B cell (primary cell): ENCODE measurements at regions not wholly inside any gene's neighbourhood (a gene's known extent, or its start where the extent isn't known, plus 50 kb on each side); places are given as distances from the start of the nearest gene placed in this dataset.

ENCODE experiments used
- ATAC-seq: fragments of 200-7000 bp; cut with Tn5 transposase; one replicate; pipeline ENCODE4 v1.10.0; 2021; ENCODE audit warnings: low read depth, mild to moderate bottlenecking, moderate number of reproducible peaks, moderate library complexity
- CTCF ChIA-PET: fragments of 350-600 bp; sonication (Branson Sonifier 250); formaldehyde crosslinking; loops from one replicate; lab custom pipeline; 2021; ENCODE audit warnings: antibody characterized with exemption, inconsistent platforms; lab: Charles Lee
- POLR2A ChIA-PET: fragments of 350-600 bp; sonication (Branson Sonifier 250); formaldehyde crosslinking; loops from one replicate; lab custom pipeline; 2021; ENCODE audit warnings: antibody characterized with exemption; lab: Charles Lee
- DNase-seq: peaks from one replicate; pipeline ENCODE4 v3.0.0; 2013
- H2AFZ ChIP-seq: 2 replicates; pipeline ENCODE4 v1.6.1; 2012; ENCODE audit warnings: mild to moderate bottlenecking, low read depth, low read length; ENCODE audit not compliant: insufficient read depth, poor library complexity, severe bottlenecking
- H3K27ac ChIP-seq, 2 donors: 1 replicate in 1 of 2; 2 replicates in 1 of 2; pipeline ENCODE4 v1.5.1; 2012 to 2013; ENCODE audit warnings: low read length in 2 of 2, mild to moderate bottlenecking in 2 of 2, moderate library complexity in 1 of 2
- H3K27me3 ChIP-seq, 4 experiments: fragments of 200-600 bp in 1 of 4; sonication (generic) in 1 of 4; replicated peaks in 1 of 4; 1 replicate in 2 of 4; 2 replicates in 2 of 4; pipeline versions ENCODE4 v1.6.1 to v1.7.0; 2013 to 2016; ENCODE audit warnings: low read length in 3 of 4, mild to moderate bottlenecking in 2 of 4, mixed read lengths in 1 of 4, moderate library complexity in 1 of 4; ENCODE audit not compliant: insufficient read depth in 4 of 4, control insufficient read depth in 3 of 4; ENCODE audit errors: control extremely low read depth in 1 of 4
- H3K36me3 ChIP-seq, 2 experiments: replicated peaks in 1 of 2; 1 replicate in 1 of 2; 2 replicates in 1 of 2; pipeline versions ENCODE4 v1.6.1 to v1.7.1; 2013; ENCODE audit warnings: low read length in 1 of 2; ENCODE audit not compliant: insufficient read depth in 2 of 2, control insufficient read depth in 1 of 2; ENCODE audit errors: control extremely low read depth in 1 of 2, extremely low read depth in 1 of 2
- H3K4me1 ChIP-seq, 2 donors: fragments of 200-600 bp in 1 of 2; sonication (generic) in 1 of 2; 1 replicate in 1 of 2; 2 replicates in 1 of 2; pipeline versions ENCODE4 v1.5.1 to v1.6.1; 2013 to 2017; ENCODE audit warnings: low read length in 2 of 2; ENCODE audit not compliant: control insufficient read depth in 2 of 2, insufficient read depth in 2 of 2
- H3K4me2 ChIP-seq: replicated peaks from 2 replicates; pipeline ENCODE3; 2012; ENCODE audit warnings: mild to moderate bottlenecking, low read depth, low read length; ENCODE audit not compliant: poor library complexity, severe bottlenecking
- H3K4me3 ChIP-seq, 5 experiments: fragments of 200-600 bp in 1 of 5; sonication (generic) in 1 of 5; 1 replicate in 3 of 5; 2 replicates in 2 of 5; pipeline versions ENCODE4 v1.5.1 to v1.7.0; 2011 to 2016; ENCODE audit warnings: low read length in 4 of 5, mild to moderate bottlenecking in 4 of 5, low read depth in 2 of 5, control low read depth in 1 of 5, moderate library complexity in 1 of 5; ENCODE audit not compliant: insufficient read depth in 1 of 5; ENCODE audit errors: control extremely low read depth in 1 of 5, extremely low read depth in 1 of 5
- H3K79me2 ChIP-seq: fragments of 200-600 bp; sonication (generic); one replicate; pipeline ENCODE4 v1.6.0; 2016; ENCODE audit warnings: low read length; ENCODE audit not compliant: control insufficient read depth, insufficient read depth
- H3K9ac ChIP-seq: fragments of 200-600 bp; sonication (generic); 2 replicates; pipeline ENCODE4 v1.6.1; 2017; ENCODE audit warnings: mild to moderate bottlenecking, low read length, moderate library complexity
- H3K9me3 ChIP-seq, 3 donors: one replicate each; pipeline versions ENCODE4 v1.6.1 to v1.7.1; 2013; ENCODE audit warnings: low read length in 2 of 3; ENCODE audit not compliant: control insufficient read depth in 2 of 3, insufficient read depth in 1 of 3; ENCODE audit errors: control extremely low read depth in 1 of 3
- H4K20me1 ChIP-seq: 2 replicates; pipeline ENCODE4 v1.6.0; 2012; ENCODE audit warnings: mild to moderate bottlenecking, low read length; ENCODE audit not compliant: insufficient read depth, control insufficient read depth, poor library complexity, severe bottlenecking
- H3K27ac Mint-ChIP-seq: one replicate; pipeline ENCODE4 v1.8.0; 2021; ENCODE audit warnings: mixed read lengths
- H3K27me3 Mint-ChIP-seq: one replicate; pipeline ENCODE4 v1.8.0; 2021; ENCODE audit warnings: mixed read lengths
- H3K4me1 Mint-ChIP-seq: one replicate; pipeline ENCODE4 v1.8.0; 2021; ENCODE audit warnings: mixed read lengths
- H3K4me3 Mint-ChIP-seq: one replicate; pipeline ENCODE4 v1.8.0; 2021; ENCODE audit warnings: mixed read lengths
- H3K9me3 Mint-ChIP-seq: one replicate; pipeline ENCODE4 v1.8.0; 2022; ENCODE audit warnings: mixed read lengths; ENCODE audit not compliant: insufficient read depth
- CTCF ChIP-seq: fragments of 200-600 bp; IDR thresholded peaks from one replicate; pipeline ENCODE4 v1.8.0; 2022; ENCODE audit warnings: antibody characterized with exemption, mild to moderate bottlenecking
- EZH2 ChIP-seq: IDR thresholded peaks from 2 replicates; pipeline ENCODE4 v1.6.1; 2012; ENCODE audit warnings: borderline replicate concordance, low read depth, mild to moderate bottlenecking, moderate library complexity, low read length; ENCODE audit not compliant: insufficient read depth, poor library complexity, severe bottlenecking
- WGBS: methylation state at CpG from one replicate; pipeline ENCODE4 v1.1.5; 2013; ENCODE audit warnings: missing lambda C conversion rate; ENCODE audit not compliant: insufficient coverage; 5-methylcytosine and 5-hydroxymethylcytosine counted together
- intact Hi-C: fragments of 100-400 bp; cut with micrococcal nuclease; formaldehyde crosslinking; loops from one replicate; pipeline ENCODE4 v1.10.0; 2022

GRCh38 chr12:60173224-60174170 is 577.7 kb downstream of the SLC16A7 start:
- no peaks in the 10 kb centered on the region for H3K4me1 Mint-ChIP-seq
- H3K27ac Mint-ChIP-seq = no peak overlapping the region
- no peaks in the 10 kb centered on the region for H3K36me3 ChIP-seq
- H3K4me3 Mint-ChIP-seq = no peak overlapping the region
- DNase-seq (no peak), ATAC-seq (no peak)
- H3K79me2 ChIP-seq = no peaks in the 10 kb centered on the region
- H3K4me2 ChIP-seq = no peak overlapping the region
- H3K27me3 ChIP-seq = no peaks in the 10 kb centered on the region
- no peaks in the 10 kb centered on the region for H3K9me3 ChIP-seq
- no peak for TF ChIP-seq CTCF
- no peak for TF ChIP-seq EZH2
- CTCF ChIA-PET = no interaction called here
- H3K9ac ChIP-seq = no peak overlapping the region
- no peaks in the 10 kb centered on the region for H3K9me3 Mint-ChIP-seq
- intact Hi-C loops = no loop called here
- H3K27ac ChIP-seq = no peak overlapping the region
- 94% methylated on average over 5 of the region's 9 CpGs for WGBS
- no peaks in the 10 kb centered on the region for H3K27me3 Mint-ChIP-seq
- H2AFZ ChIP-seq = no peak overlapping the region
- no peak overlapping the region for H3K4me3 ChIP-seq
- no peaks in the 10 kb centered on the region for H4K20me1 ChIP-seq
- no peaks in the 10 kb centered on the region for H3K4me1 ChIP-seq
- POLR2A ChIA-PET = no interaction called here

GRCh38 chr12:60174476-60174875 is 578.6 kb downstream of the SLC16A7 start:
- no peak overlapping the region for H3K9ac ChIP-seq
- no peak overlapping the region for H3K4me2 ChIP-seq
- Mint-ChIP-seq H3K4me3 (no peak overlapping the region), H3K27ac (no peak overlapping the region), H3K9me3 (no peaks in the 10 kb centered on the region), H3K27me3 (no peaks in the 10 kb centered on the region), H3K4me1 (no peaks in the 10 kb centered on the region)
- H3K36me3 ChIP-seq = no peaks in the 10 kb centered on the region
- H4K20me1 ChIP-seq = no peaks in the 10 kb centered on the region
- H3K27me3 ChIP-seq = no peaks in the 10 kb centered on the region
- ATAC-seq = no peak
- CTCF ChIA-PET = no interaction called here
- no peaks in the 10 kb centered on the region for H3K4me1 ChIP-seq
- no peak overlapping the region for H3K4me3 ChIP-seq
- no peak overlapping the region for H3K27ac ChIP-seq
- no peak overlapping the region for H2AFZ ChIP-seq
- intact Hi-C loops = no loop called here
- no peaks in the 10 kb centered on the region for H3K9me3 ChIP-seq
- no peaks in the 10 kb centered on the region for H3K79me2 ChIP-seq
- no peak for DNase-seq
- POLR2A ChIA-PET = no interaction called here
- TF ChIP-seq EZH2 = no peak
- no peak for TF ChIP-seq CTCF
